ENCODE measurements at regions not wholly inside any gene's neighbourhood (a gene's known extent, or its start where the extent isn't known, plus 50 kb on each side); places are given as distances from the start of the nearest gene placed in this dataset.
A peak's percentile ranks its signal among the peaks of the same experiment; 100 is the strongest.

- Histone ChIP-seq H3K4me3 (no peak overlapping the region), H3K36me3 (no peaks in the 10 kb centered on the region), H3K9me3 (no peaks in the 10 kb centered on the region), H3K4me1 (peaks cover 25% of the 10 kb centered on the region), H3K27ac (peak overlapping the region; percentile 59), H3K27me3 (no peaks in the 10 kb centered on the region)
- whole genome bisulfite sequencing: 16% methylated on average over 3 of the region's 3 CpGs
- no peak for TF ChIP-seq EP300 (IDR thresholded peaks at IDR 0.05)
- TF ChIP-seq POLR2A (IDR thresholded peaks at IDR 0.05): no peak
- peak; percentile 40 to 71 (median 58) for TF ChIP-seq POLR2AphosphoS5 (IDR thresholded peaks at IDR 0.05)
- no peak for TF ChIP-seq CTCF (IDR thresholded peaks at IDR 0.05)
- peak in 1 of 2 donors; percentile 82 for DNase-seq (ENCODE audit: low spot score in 2 of 2)
These were observed 344.3 kb downstream of the ZNF608 start for GRCh38 chr5:124402144-124402581.

GRCh38 chr5:124401476-124402143 is 344.8 kb downstream of the ZNF608 start:
- WGBS: 47% methylated on average over 6 of the region's 6 CpGs
- TF ChIP-seq EP300 (IDR thresholded peaks at IDR 0.05): no peak
- no peak for TF ChIP-seq POLR2A (IDR thresholded peaks at IDR 0.05)
- TF ChIP-seq CTCF (IDR thresholded peaks at IDR 0.05): no peak
- TF ChIP-seq POLR2AphosphoS5 (IDR thresholded peaks at IDR 0.05): no peak
- H3K27me3 ChIP-seq: no peaks in the 10 kb centered on the region
- DNase-seq (ENCODE audit: low spot score in 2 of 2): no peak
- H3K4me1 ChIP-seq: peaks cover 25% of the 10 kb centered on the region
- H3K4me3 ChIP-seq: no peak overlapping the region
- no peaks in the 10 kb centered on the region for H3K36me3 ChIP-seq
- H3K9me3 ChIP-seq: no peaks in the 10 kb centered on the region
- H3K27ac ChIP-seq: peak overlapping the region; percentile 59

- Histone ChIP-seq H3K36me3 (no peaks in the 10 kb centered on the region), H3K4me1 (peaks cover 25% of the 10 kb centered on the region), H3K27me3 (no peaks in the 10 kb centered on the region), H3K9me3 (no peaks in the 10 kb centered on the region), H3K27ac (no peak overlapping the region), H3K4me3 (no peak overlapping the region)
- TF ChIP-seq POLR2A (IDR thresholded peaks at IDR 0.05) (no peak), POLR2AphosphoS5 (IDR thresholded peaks at IDR 0.05) (no peak), EP300 (IDR thresholded peaks at IDR 0.05) (no peak), CTCF (IDR thresholded peaks at IDR 0.05) (no peak)
- no peak for DNase-seq (ENCODE audit: low spot score in 2 of 2)
- WGBS: 70% methylated on average over 3 of the region's 3 CpGs
These were observed 346.9 kb downstream of the ZNF608 start for GRCh38 chr5:124399426-124399961.

- Histone ChIP-seq H3K9me3 (no peaks in the 10 kb centered on the region), H3K4me1 (peaks cover 25% of the 10 kb centered on the region), H3K4me3 (no peak overlapping the region), H3K27me3 (no peaks in the 10 kb centered on the region), H3K36me3 (no peaks in the 10 kb centered on the region), H3K27ac (no peak overlapping the region)
- no peak for DNase-seq (ENCODE audit: low spot score in 2 of 2)
- TF ChIP-seq CTCF (IDR thresholded peaks at IDR 0.05): no peak
- no peak for TF ChIP-seq POLR2AphosphoS5 (IDR thresholded peaks at IDR 0.05)
- TF ChIP-seq POLR2A (IDR thresholded peaks at IDR 0.05): no peak
- no peak for TF ChIP-seq EP300 (IDR thresholded peaks at IDR 0.05)
- 31% methylated on average over 2 of the region's 2 CpGs for WGBS
These were observed 348.0 kb downstream of the ZNF608 start for GRCh38 chr5:124398460-124398859.

GRCh38 chr5:124397317-124397716 is 349.1 kb downstream of the ZNF608 start:
- Histone ChIP-seq H3K4me1 (peaks cover 19% of the 10 kb centered on the region), H3K36me3 (no peaks in the 10 kb centered on the region), H3K9me3 (no peaks in the 10 kb centered on the region), H3K4me3 (no peak overlapping the region), H3K27me3 (no peaks in the 10 kb centered on the region), H3K27ac (no peak overlapping the region)
- WGBS: 97% methylated on average over 2 of the region's 2 CpGs
- no peak for DNase-seq (ENCODE audit: low spot score in 2 of 2)
- no peak for TF ChIP-seq POLR2AphosphoS5 (IDR thresholded peaks at IDR 0.05)
- no peak for TF ChIP-seq POLR2A (IDR thresholded peaks at IDR 0.05)
- no peak for TF ChIP-seq CTCF (IDR thresholded peaks at IDR 0.05)
- no peak for TF ChIP-seq EP300 (IDR thresholded peaks at IDR 0.05)
